ENCODE measurements at regions not wholly inside any gene's neighbourhood (a gene's known extent, or its start where the extent isn't known, plus 50 kb on each side); places are given as distances from the start of the nearest gene placed in this dataset.

DNA sequence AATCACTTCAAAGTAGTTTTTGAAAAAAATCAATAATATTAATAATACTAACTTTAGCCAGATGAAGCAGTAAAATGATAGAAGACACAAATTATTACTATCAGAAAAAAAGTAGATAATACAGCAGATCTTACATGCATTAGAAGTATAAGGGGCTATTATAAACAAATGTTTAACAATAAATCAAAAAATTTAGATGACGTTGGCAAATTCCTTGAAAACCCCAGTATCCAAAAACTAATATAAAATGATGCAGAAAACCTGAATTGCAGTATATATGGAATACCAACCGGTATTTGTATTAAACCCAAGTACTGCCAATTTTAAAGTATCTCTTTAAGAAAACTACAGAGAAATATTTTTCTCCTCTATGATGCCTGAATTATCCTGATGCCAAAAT, 573.3 kb upstream of the CTNND2 start:
- no peak for DNase-seq (ENCODE audit: low spot score)
- TF ChIP-seq, protein P1, sequence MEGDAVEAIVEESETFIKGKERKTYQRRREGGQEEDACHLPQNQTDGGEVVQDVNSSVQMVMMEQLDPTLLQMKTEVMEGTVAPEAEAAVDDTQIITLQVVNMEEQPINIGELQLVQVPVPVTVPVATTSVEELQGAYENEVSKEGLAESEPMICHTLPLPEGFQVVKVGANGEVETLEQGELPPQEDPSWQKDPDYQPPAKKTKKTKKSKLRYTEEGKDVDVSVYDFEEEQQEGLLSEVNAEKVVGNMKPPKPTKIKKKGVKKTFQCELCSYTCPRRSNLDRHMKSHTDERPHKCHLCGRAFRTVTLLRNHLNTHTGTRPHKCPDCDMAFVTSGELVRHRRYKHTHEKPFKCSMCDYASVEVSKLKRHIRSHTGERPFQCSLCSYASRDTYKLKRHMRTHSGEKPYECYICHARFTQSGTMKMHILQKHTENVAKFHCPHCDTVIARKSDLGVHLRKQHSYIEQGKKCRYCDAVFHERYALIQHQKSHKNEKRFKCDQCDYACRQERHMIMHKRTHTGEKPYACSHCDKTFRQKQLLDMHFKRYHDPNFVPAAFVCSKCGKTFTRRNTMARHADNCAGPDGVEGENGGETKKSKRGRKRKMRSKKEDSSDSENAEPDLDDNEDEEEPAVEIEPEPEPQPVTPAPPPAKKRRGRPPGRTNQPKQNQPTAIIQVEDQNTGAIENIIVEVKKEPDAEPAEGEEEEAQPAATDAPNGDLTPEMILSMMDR (IDR thresholded peaks at IDR 0.05; ENCODE audit: borderline replicate concordance, control extremely low read depth, extremely low read depth, insufficient read depth, missing control alignments): no peak
- in situ Hi-C loops (cut with MboI; ENCODE audit: low sequenced_read_pairs, unreplicated experiment): no loop called here

DNA sequence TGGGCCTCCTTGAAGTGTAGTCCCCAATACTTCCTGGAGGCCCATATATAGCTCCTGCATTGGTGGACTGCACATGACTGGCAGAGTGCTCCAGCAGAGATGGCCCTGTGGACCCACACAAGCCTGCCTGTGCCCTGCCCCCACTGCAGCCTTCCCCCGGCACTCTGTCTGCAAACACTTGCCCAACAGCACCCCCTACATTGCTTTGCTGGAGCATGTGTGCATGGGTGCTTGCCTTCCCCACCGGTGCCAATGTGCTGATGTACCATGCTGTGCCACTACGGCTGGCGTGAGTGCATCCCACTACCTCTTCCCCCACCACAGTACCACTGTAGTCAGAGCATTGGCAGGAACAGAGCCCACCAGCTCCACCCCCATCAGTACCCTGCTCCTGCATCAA, 563.6 kb upstream of the CTNND2 start:
- no peak for DNase-seq (ENCODE audit: low spot score)
- TF ChIP-seq, protein P1 (IDR thresholded peaks at IDR 0.05; ENCODE audit: borderline replicate concordance, control extremely low read depth, extremely low read depth, insufficient read depth, missing control alignments): no peak
- in situ Hi-C loops (cut with MboI; ENCODE audit: low sequenced_read_pairs, unreplicated experiment): no loop called here

DNA sequence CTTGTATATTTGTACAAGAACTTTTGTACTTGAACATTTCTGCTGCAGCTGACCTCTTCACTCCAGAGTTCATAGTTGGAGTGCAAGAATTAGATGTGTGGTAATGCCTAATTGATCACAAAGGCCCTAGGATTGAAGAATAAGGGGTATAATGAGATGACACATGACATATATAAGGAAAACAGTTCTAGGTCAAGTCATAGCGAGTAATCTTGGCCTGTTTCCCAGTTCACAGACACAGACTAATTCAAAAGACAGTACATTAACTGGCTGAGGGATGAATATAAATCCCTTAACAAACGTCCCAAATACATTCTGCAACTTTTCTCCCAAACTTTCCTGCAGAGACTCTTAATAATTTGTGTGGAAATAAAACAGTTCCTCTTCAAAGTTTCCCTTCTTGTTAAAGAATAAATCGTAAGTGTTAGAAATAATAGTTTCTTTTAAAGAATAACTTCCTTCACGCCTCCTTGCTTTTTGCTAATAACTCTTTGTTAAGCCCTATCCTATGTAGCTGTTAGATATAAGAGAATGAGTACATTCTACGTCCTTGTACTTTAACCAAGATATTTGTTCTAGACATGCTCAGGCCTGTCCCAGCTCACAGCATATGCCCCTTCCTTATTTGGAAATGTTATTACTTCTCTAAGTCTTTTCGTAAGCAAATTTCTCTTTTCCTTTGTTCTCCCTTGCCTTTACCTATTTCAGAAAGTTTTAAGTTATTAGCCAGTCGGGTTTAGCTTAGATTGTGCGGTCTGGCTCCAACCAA, 556.4 kb upstream of the CTNND2 start:
- no peak for DNase-seq (ENCODE audit: low spot score)
- TF ChIP-seq, protein P1 (IDR thresholded peaks at IDR 0.05; ENCODE audit: borderline replicate concordance, control extremely low read depth, extremely low read depth, insufficient read depth, missing control alignments): no peak
- in situ Hi-C loops (cut with MboI; ENCODE audit: low sequenced_read_pairs, unreplicated experiment): no loop called here

DNA sequence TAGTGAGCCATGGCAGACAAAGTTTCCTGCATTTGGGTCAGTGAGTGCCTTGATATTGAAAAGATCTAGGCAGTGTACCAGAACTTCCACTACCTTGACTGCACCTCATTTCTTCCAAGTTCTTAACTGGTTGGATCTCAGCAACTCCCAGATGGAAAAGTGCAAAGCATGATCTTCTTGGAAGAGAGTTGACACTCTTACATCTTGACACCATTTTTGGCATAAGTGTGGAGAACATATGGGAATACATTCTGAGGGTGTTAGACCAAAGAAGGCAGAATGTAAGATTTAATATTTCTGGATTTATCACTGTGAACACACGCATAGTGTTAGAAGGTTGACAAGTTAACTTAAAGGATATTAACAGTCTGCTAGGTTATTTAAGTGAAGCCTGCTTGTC, 555.1 kb upstream of the CTNND2 start:
- DNase-seq (ENCODE audit: low spot score): no peak
- in situ Hi-C loops (cut with MboI; ENCODE audit: low sequenced_read_pairs, unreplicated experiment): no loop called here
- TF ChIP-seq, protein P1 (IDR thresholded peaks at IDR 0.05; ENCODE audit: borderline replicate concordance, control extremely low read depth, extremely low read depth, insufficient read depth, missing control alignments): no peak

DNA sequence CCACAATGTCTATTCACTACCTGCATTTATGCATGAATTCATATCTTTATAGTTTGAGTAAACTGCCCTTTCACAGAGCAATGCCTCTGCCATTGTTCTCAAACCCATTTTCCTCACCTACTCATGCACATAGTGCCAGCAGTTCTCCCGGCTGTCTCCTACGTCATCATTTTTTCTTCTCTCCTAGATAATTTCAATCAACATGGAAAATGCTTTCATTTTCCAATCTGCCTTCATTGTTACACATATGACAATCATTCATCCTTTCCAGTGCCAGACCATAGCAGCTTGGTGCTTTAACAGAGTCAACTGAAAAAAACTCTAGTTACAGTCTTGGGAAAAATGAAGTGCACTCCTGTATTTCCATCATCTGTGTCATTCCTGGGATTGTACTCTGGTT, 514.8 kb upstream of the CTNND2 start:
- in situ Hi-C loops (cut with MboI; ENCODE audit: low sequenced_read_pairs, unreplicated experiment): no loop called here
- DNase-seq (ENCODE audit: low spot score): no peak
- TF ChIP-seq, protein P1 (IDR thresholded peaks at IDR 0.05; ENCODE audit: borderline replicate concordance, control extremely low read depth, extremely low read depth, insufficient read depth, missing control alignments): no peak

DNA sequence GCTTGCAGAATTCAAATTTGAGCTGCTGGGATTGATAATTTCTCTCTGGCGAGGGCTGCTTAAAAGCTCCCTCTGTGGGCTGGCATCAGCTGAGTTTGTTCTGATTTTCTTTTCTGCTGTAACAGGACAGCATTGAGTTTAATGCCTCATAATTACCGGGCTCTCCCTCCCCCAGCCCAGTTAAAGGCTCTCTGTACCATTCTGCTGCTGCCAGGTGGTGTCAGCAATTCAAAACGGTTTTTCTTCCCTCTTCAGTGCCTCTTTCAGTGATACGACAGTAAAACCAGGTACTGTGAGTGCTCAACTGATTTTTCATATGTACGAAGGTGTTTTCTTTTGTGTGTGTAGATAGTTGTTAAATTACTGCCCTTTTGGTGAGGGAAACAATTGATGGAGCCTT, 509.3 kb upstream of the CTNND2 start:
- TF ChIP-seq, protein P1 (IDR thresholded peaks at IDR 0.05; ENCODE audit: borderline replicate concordance, control extremely low read depth, extremely low read depth, insufficient read depth, missing control alignments): no peak
- in situ Hi-C loops (cut with MboI; ENCODE audit: low sequenced_read_pairs, unreplicated experiment): no loop called here
- DNase-seq (ENCODE audit: low spot score): no peak

Measured in GM13976 (cell line).